ENCODE measurements at regions not wholly inside any gene's neighbourhood (a gene's known extent, or its start where the extent isn't known, plus 50 kb on each side); places are given as distances from the start of the nearest gene placed in this dataset.

GRCh38 chr14:42174357-42174756, 567.7 kb downstream of the LRFN5 start:
- Histone ChIP-seq H3K9ac (replicated peaks; ENCODE audit: extremely low read depth, insufficient read depth, low read length) (no peak overlapping the region), H3K27ac (ENCODE audit: insufficient read depth, low read depth, low read length) (no peak overlapping the region), H3K4me3 (replicated peaks in 1 of 3; ENCODE audit: insufficient read depth in 1 of 3, low read depth in 1 of 3, low read length in 3 of 3) (no peak overlapping the region), H2AFZ (ENCODE audit: low read depth, low read length) (no peak overlapping the region), H3K9me1 (replicated peaks; ENCODE audit: control insufficient read depth, extremely low read depth, insufficient read depth, low read length) (no peaks in the 10 kb centered on the region), H3K79me2 (ENCODE audit: control insufficient read depth, insufficient read depth, low read length) (no peaks in the 10 kb centered on the region), H3K27me3 (ENCODE audit: control insufficient read depth in 2 of 2, insufficient read depth in 2 of 2, low read length in 2 of 2) (no peaks in the 10 kb centered on the region), H3K9me3 (replicated peaks; ENCODE audit: control insufficient read depth, insufficient read depth, low read length) (no peaks in the 10 kb centered on the region), H3K4me1 (ENCODE audit: control insufficient read depth, extremely low read depth, insufficient read depth, low read length) (no peaks in the 10 kb centered on the region), H4K20me1 (replicated peaks; ENCODE audit: control insufficient read depth, extremely low read depth, insufficient read depth, low read length) (no peaks in the 10 kb centered on the region), H3K36me3 (ENCODE audit: control insufficient read depth in 2 of 2, extremely low read depth in 1 of 2, insufficient read depth in 2 of 2, low read length in 2 of 2) (no peaks in the 10 kb centered on the region), H3K4me2 (ENCODE audit: insufficient read depth, low read length) (no peak overlapping the region)
- no peak for TF ChIP-seq CTCF (IDR thresholded peaks at IDR 0.05; ENCODE audit: extremely low read depth in 1 of 2, insufficient read depth in 1 of 2, low read depth in 1 of 2, low read length in 2 of 2)
- TF ChIP-seq FOS (IDR thresholded peaks at IDR 0.05; ENCODE audit: borderline replicate concordance, insufficient read depth, low read length) = no peak
- no peak for TF ChIP-seq POLR2AphosphoS5 (IDR thresholded peaks at IDR 0.05; ENCODE audit: insufficient read depth, low read depth, low read length)
- TF ChIP-seq POLR2A (IDR thresholded peaks at IDR 0.05; ENCODE audit: low read depth, low read length) = no peak
- no peak for TF ChIP-seq MYC (IDR thresholded peaks at IDR 0.05; ENCODE audit: low read depth, low read length)
- TF ChIP-seq JUN (IDR thresholded peaks at IDR 0.05; ENCODE audit: borderline replicate concordance, insufficient read depth, insufficient read length, low read depth) = no peak
- POLR2A ChIA-PET = no interaction called here
- intact Hi-C loops (cut with micrococcal nuclease) = no loop called here
- dilution Hi-C loops (cut with MboI; ENCODE audit: extremely low pct_ligation_motif_present, low sequenced_read_pairs) = no loop called here
- CTCF ChIA-PET = no interaction called here
- FAIRE-seq (no peak), DNase-seq (ENCODE audit: low read depth, low spot score) (no peak)
- BruUV-seq (replicated peaks) = no TSS peak

GRCh38 chr14:42173206-42173605, 566.5 kb downstream of the LRFN5 start:
- Histone ChIP-seq H3K4me3 (replicated peaks in 1 of 3; ENCODE audit: insufficient read depth in 1 of 3, low read depth in 1 of 3, low read length in 3 of 3) (no peak overlapping the region), H3K27ac (ENCODE audit: insufficient read depth, low read depth, low read length) (no peak overlapping the region), H3K79me2 (ENCODE audit: control insufficient read depth, insufficient read depth, low read length) (no peaks in the 10 kb centered on the region), H3K9ac (replicated peaks; ENCODE audit: extremely low read depth, insufficient read depth, low read length) (no peak overlapping the region), H3K4me1 (ENCODE audit: control insufficient read depth, extremely low read depth, insufficient read depth, low read length) (no peaks in the 10 kb centered on the region), H3K9me1 (replicated peaks; ENCODE audit: control insufficient read depth, extremely low read depth, insufficient read depth, low read length) (no peaks in the 10 kb centered on the region), H3K27me3 (ENCODE audit: control insufficient read depth in 2 of 2, insufficient read depth in 2 of 2, low read length in 2 of 2) (no peaks in the 10 kb centered on the region), H3K9me3 (replicated peaks; ENCODE audit: control insufficient read depth, insufficient read depth, low read length) (no peaks in the 10 kb centered on the region), H3K36me3 (ENCODE audit: control insufficient read depth in 2 of 2, extremely low read depth in 1 of 2, insufficient read depth in 2 of 2, low read length in 2 of 2) (no peaks in the 10 kb centered on the region), H4K20me1 (replicated peaks; ENCODE audit: control insufficient read depth, extremely low read depth, insufficient read depth, low read length) (no peaks in the 10 kb centered on the region), H3K4me2 (ENCODE audit: insufficient read depth, low read length) (no peak overlapping the region), H2AFZ (ENCODE audit: low read depth, low read length) (no peak overlapping the region)
- dilution Hi-C loops (cut with MboI; ENCODE audit: extremely low pct_ligation_motif_present, low sequenced_read_pairs) = no loop called here
- intact Hi-C loops (cut with micrococcal nuclease) = no loop called here
- ChIA-PET POLR2A (no interaction called here), CTCF (no interaction called here)
- TF ChIP-seq GATA2 (IDR thresholded peaks at IDR 0.05; ENCODE audit: insufficient read depth, insufficient read length, low read depth, low read length) (no peak), EZH2 (IDR thresholded peaks at IDR 0.05; ENCODE audit: borderline replicate concordance, low read depth, low read length, severe bottlenecking) (no peak), FOS (IDR thresholded peaks at IDR 0.05; ENCODE audit: borderline replicate concordance, insufficient read depth, low read length) (no peak)
- FAIRE-seq (no peak), DNase-seq (ENCODE audit: low read depth, low spot score) (no peak)
- BruUV-seq (replicated peaks) = no TSS peak

Measured in endothelial cell of umbilical vein (primary cell).